ENCODE measurements at regions not wholly inside any gene's neighbourhood (a gene's known extent, or its start where the extent isn't known, plus 50 kb on each side); places are given as distances from the start of the nearest gene placed in this dataset.

DNA sequence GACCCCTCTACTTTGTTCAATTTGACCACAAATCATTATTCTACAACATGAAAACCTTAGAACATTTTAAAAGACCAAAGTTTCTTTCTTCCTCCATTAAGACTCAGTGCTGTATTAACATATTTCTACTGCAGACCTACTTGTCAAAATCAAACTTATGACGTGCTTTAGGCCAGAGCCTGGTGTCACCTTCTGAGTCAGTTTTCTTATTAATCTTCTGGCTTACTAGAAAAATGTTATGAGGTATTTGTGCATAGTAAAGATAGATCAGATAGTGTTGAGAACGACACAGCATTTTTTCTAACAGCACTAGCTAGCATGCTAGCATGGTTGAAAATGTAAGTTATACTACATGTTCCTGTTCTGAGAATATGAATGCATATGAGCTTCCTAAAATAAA, 333.6 kb upstream of the FAM241A start:
- TF ChIP-seq, protein P1, sequence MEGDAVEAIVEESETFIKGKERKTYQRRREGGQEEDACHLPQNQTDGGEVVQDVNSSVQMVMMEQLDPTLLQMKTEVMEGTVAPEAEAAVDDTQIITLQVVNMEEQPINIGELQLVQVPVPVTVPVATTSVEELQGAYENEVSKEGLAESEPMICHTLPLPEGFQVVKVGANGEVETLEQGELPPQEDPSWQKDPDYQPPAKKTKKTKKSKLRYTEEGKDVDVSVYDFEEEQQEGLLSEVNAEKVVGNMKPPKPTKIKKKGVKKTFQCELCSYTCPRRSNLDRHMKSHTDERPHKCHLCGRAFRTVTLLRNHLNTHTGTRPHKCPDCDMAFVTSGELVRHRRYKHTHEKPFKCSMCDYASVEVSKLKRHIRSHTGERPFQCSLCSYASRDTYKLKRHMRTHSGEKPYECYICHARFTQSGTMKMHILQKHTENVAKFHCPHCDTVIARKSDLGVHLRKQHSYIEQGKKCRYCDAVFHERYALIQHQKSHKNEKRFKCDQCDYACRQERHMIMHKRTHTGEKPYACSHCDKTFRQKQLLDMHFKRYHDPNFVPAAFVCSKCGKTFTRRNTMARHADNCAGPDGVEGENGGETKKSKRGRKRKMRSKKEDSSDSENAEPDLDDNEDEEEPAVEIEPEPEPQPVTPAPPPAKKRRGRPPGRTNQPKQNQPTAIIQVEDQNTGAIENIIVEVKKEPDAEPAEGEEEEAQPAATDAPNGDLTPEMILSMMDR (IDR thresholded peaks at IDR 0.05): no peak
- no peak for TF ChIP-seq POLR2A (IDR thresholded peaks at IDR 0.05)
